MM.1S (cell line): ENCODE measurements at regions not wholly inside any gene's neighbourhood (a gene's known extent, or its start where the extent isn't known, plus 50 kb on each side); places are given as distances from the start of the nearest gene placed in this dataset.

Experiments
- EZH2phosphoT487 ChIP-seq: fragments of 300-600 bp; sonication (generic); IDR thresholded peaks from 2 replicates; pipeline ENCODE4 v1.6.1; 2018; ENCODE audit warnings: antibody characterized with exemption, low read length
- TF ChIP-seq, protein P1 (sequence below): fragments of 300-600 bp; sonication (generic); IDR thresholded peaks from 2 replicates; pipeline ENCODE4 v1.5.1; 2016; ENCODE audit warnings: antibody characterized with exemption, low read length, mixed read lengths

DNA sequence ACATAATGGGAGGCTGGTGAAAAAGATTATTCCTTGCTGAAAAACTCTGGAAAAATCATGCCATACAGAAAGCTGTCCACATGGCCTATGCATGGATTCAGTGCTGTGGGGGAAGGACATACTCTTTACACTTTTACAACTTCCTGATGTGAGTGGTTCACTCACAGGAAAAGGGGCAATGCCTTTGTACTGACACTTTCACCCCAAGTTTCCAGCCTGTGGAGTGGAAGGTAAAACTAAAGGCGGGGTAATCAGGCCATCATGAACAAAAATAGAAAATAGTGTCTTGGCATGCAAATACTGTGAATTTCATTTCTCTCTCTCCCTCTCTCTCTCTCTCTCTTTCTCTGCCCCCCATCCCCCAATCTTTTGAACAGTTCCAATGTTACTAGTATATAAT, 281.8 kb downstream of the ETS1 start:
- TF ChIP-seq, protein P1, sequence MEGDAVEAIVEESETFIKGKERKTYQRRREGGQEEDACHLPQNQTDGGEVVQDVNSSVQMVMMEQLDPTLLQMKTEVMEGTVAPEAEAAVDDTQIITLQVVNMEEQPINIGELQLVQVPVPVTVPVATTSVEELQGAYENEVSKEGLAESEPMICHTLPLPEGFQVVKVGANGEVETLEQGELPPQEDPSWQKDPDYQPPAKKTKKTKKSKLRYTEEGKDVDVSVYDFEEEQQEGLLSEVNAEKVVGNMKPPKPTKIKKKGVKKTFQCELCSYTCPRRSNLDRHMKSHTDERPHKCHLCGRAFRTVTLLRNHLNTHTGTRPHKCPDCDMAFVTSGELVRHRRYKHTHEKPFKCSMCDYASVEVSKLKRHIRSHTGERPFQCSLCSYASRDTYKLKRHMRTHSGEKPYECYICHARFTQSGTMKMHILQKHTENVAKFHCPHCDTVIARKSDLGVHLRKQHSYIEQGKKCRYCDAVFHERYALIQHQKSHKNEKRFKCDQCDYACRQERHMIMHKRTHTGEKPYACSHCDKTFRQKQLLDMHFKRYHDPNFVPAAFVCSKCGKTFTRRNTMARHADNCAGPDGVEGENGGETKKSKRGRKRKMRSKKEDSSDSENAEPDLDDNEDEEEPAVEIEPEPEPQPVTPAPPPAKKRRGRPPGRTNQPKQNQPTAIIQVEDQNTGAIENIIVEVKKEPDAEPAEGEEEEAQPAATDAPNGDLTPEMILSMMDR = no peak
- no peak for TF ChIP-seq EZH2phosphoT487
